Body of pancreas (tissue), 4 donors: ENCODE measurements at regions not wholly inside any gene's neighbourhood (a gene's known extent, or its start where the extent isn't known, plus 50 kb on each side); places are given as distances from the start of the nearest gene placed in this dataset.
"Not testable (repeated sequence)": the region's sequence is repeated elsewhere in the genome, so short reads cannot be mapped to it uniquely, and the experiment has no call there.

ENCODE experiments used
- ATAC-seq: fragments of 150-250 bp; one replicate; pipeline ENCODE4 v1.9.1; 2016
- DNase-seq, 4 donors: peaks; one replicate each; pipeline ENCODE4 v3.0.0-alpha.2; 2019
- H3K27ac ChIP-seq, 4 donors: fragments of 200-600 bp; sonication (generic); 1 replicate in 3 of 4; 2 replicates in 1 of 4; pipeline versions ENCODE4 v1.5.1 to v1.6.1; 2016 to 2019; ENCODE audit warnings: mild to moderate bottlenecking in 1 of 4, mixed read lengths in 1 of 4, moderate library complexity in 1 of 4
- H3K27me3 ChIP-seq, 2 donors: fragments of 200-600 bp; sonication (generic); one replicate each; pipeline ENCODE4 v1.6.0; 2016; ENCODE audit warnings: mild to moderate bottlenecking in 1 of 2
- H3K36me3 ChIP-seq, 2 donors: fragments of 200-600 bp; sonication (generic); replicated peaks in 1 of 2; 2 replicates each; pipeline ENCODE4 v1.5.1; 2016; ENCODE audit warnings: low read depth in 2 of 2; ENCODE audit not compliant: insufficient read depth in 1 of 2
- H3K4me1 ChIP-seq: fragments of 200-600 bp; sonication (generic); one replicate; pipeline ENCODE4 v1.6.0; 2016
- H3K4me3 ChIP-seq, 2 donors: fragments of 200-600 bp; sonication (generic); 1 replicate in 1 of 2; 2 replicates in 1 of 2; pipeline ENCODE4 v1.5.1; 2016 to 2019
- H3K9me3 ChIP-seq, 3 donors: fragments of 200-600 bp; sonication (generic); 1 replicate in 2 of 3; 2 replicates in 1 of 3; pipeline ENCODE4 v1.5.1; 2016
- CTCF ChIP-seq, 7 experiments: fragments of 450-650 bp in 4 of 7; fragments of 200-600 bp in 3 of 7; sonication (generic) in 3 of 7; IDR thresholded peaks; one replicate each; pipeline ENCODE4 v1.5.1; 2016 to 2019; ENCODE audit warnings: antibody characterized with exemption in 7 of 7
- POLR2A ChIP-seq, 3 donors: fragments of 450-650 bp; IDR thresholded peaks; one replicate each; pipeline ENCODE4 v1.6.1; 2016; ENCODE audit warnings: antibody characterized with exemption in 3 of 3, mild to moderate bottlenecking in 2 of 3
- WGBS, 2 donors: methylation state at CpG; one replicate each; pipeline ENCODE4 v1.1.5; 2017; 5-methylcytosine and 5-hydroxymethylcytosine counted together
- intact Hi-C: fragments of 100-400 bp; cut with DNase I; formaldehyde crosslinking; loops from one replicate; pipeline ENCODE4 v1.15.1; 2023

- ATAC-seq (no peak), DNase-seq (no peak)
- TF ChIP-seq POLR2A (IDR thresholded peaks at IDR 0.05) = no peak
- TF ChIP-seq CTCF (IDR thresholded peaks at IDR 0.05) = no peak
- Histone ChIP-seq H3K4me3 (no peak overlapping the region), H3K4me1 (no peaks in the 10 kb centered on the region), H3K27ac (no peak overlapping the region), H3K9me3 (no peaks in the 10 kb centered on the region), H3K36me3 (no peaks in the 10 kb centered on the region), H3K27me3 (no peaks in the 10 kb centered on the region)
- intact Hi-C loops = no loop called here
- 60% methylated on average over 2 of the region's 7 CpGs; no CpG with 5 or more reads in 1 of the 2 donors for WGBS, 2 donors
Measured at GRCh38 chrX:81876437-81876836, 674.5 kb downstream of the SH3BGRL start.

GRCh38 chrX:81890521-81890920 is 688.6 kb downstream of the SH3BGRL start:
- Histone ChIP-seq H3K27me3 (no peaks in the 10 kb centered on the region), H3K36me3 (no peaks in the 10 kb centered on the region), H3K4me3 (no peak overlapping the region), H3K4me1 (no peaks in the 10 kb centered on the region), H3K27ac (no peak overlapping the region), H3K9me3 (no peaks in the 10 kb centered on the region)
- intact Hi-C loops = no loop called here
- WGBS, 2 donors = 27 to 55% methylated on average over 1 of the region's 1 CpG
- DNase-seq (no peak), ATAC-seq (no peak)
- TF ChIP-seq POLR2A (IDR thresholded peaks at IDR 0.05) = no peak
- TF ChIP-seq CTCF (IDR thresholded peaks at IDR 0.05) = no peak

DNA sequence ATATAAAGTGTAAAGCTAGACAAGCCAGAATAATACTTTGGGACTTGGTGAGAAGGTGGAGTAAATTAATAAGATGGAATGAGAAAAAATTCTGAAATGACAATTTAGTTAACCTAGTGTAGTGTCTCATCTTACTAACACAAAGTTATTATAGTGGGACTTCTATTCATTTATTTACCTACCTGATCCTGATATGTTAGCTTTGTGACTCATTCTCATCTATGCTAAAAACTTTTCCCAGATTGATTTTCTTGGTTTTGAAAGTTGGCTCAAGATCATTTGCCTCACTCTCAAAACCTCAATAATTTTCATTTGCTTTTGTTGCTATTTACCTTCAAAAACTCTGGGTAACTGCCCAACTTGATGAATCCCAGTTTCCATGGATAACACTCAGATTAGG is 698.6 kb downstream of the SH3BGRL start:
- TF ChIP-seq POLR2A (IDR thresholded peaks at IDR 0.05) = no peak
- TF ChIP-seq CTCF (IDR thresholded peaks at IDR 0.05) = no peak
- no peaks in the 10 kb centered on the region for H3K4me1 ChIP-seq
- no peaks in the 10 kb centered on the region for H3K27me3 ChIP-seq
- intact Hi-C loops = no loop called here
- no peak overlapping the region for H3K4me3 ChIP-seq
- no peak for DNase-seq
- ATAC-seq = no peak
- H3K36me3 ChIP-seq = no peaks in the 10 kb centered on the region
- no peak overlapping the region for H3K27ac ChIP-seq
- no peaks in the 10 kb centered on the region for H3K9me3 ChIP-seq

DNA sequence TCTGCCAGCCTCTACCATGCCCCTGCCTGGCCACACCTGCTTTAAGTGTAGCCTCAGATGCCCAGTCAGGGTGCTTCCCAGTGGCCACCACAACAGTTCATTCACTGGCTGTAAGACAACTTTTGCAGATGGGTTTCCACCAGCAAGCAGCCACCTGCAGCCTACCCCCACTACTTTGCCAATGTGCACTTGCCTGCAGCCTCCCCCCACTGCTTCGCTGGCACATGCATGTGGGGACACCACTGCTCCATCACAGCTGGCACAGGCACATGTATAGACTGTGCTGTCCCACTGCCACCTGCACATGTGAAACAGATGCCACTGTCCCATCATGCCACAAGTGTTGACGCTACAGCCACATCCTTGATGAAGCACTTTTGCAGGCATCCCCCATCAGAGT is 723.9 kb downstream of the SH3BGRL start:
- H3K36me3 ChIP-seq = no peaks in the 10 kb centered on the region
- DNase-seq (no peak), ATAC-seq (no peak)
- no peak overlapping the region for H3K4me3 ChIP-seq
- TF ChIP-seq CTCF (IDR thresholded peaks at IDR 0.05) (no peak), POLR2A (IDR thresholded peaks at IDR 0.05) (no peak)
- no peaks in the 10 kb centered on the region for H3K27me3 ChIP-seq
- intact Hi-C loops = no loop called here
- no peak overlapping the region for H3K27ac ChIP-seq
- H3K4me1 ChIP-seq = no peaks in the 10 kb centered on the region
- WGBS, 2 donors = 80 to 85% methylated on average over 1 to 2 of the region's 2 CpGs
- no peaks in the 10 kb centered on the region for H3K9me3 ChIP-seq

DNA sequence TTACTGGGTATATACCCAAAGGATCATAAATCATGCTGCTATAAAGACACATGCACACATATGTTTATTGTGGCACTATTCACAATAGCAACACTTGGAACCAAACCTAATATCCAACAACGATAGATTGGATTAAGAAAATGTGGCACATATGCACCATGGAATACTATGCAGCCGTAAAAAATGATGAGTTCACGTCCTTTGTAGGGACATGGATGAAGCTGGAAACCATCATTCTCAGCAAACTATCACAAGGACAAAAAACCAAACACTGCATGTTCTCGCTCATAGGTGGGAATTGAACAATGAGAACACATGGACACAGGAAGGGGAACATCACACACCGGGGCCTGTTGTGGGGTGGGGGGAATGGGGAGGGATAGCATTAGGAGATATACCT is 744.0 kb downstream of the SH3BGRL start:
- H3K9me3 ChIP-seq, ATAC-seq, H3K36me3 ChIP-seq, DNase-seq, H3K27me3 ChIP-seq, H3K27ac ChIP-seq, H3K4me1 ChIP-seq, intact Hi-C loops, H3K4me3 ChIP-seq: not testable (repeated sequence)
- WGBS, 2 donors = 65 to 70% methylated on average over 4 of the region's 5 CpGs
